ENCODE measurements at regions not wholly inside any gene's neighbourhood (a gene's known extent, or its start where the extent isn't known, plus 50 kb on each side); places are given as distances from the start of the nearest gene placed in this dataset.

GRCh38 chr20:60748086-60748485 lies 504.0 kb upstream of the CDH4 start:
- TF ChIP-seq CTCF (conservative IDR thresholded peaks at IDR 0.05; ENCODE audit: low read length): no peak
- no peak for TF ChIP-seq EZH2phosphoT487 (IDR thresholded peaks at IDR 0.05; ENCODE audit: borderline replicate concordance, low read depth, low read length)

Data from OCI-LY7 (cell line).